NCI-H1105 (cell line): ENCODE measurements at regions not wholly inside any gene's neighbourhood (a gene's known extent, or its start where the extent isn't known, plus 50 kb on each side); places are given as distances from the start of the nearest gene placed in this dataset.
"Not testable (repeated sequence)": the region's sequence is repeated elsewhere in the genome, so short reads cannot be mapped to it uniquely, and the experiment has no call there.

Source experiments
- DNase-seq: peaks from one replicate; lab custom pipeline; 2025; lab: John Stamatoyannopoulos, UW

GRCh38 chr10:23543691-23544380 is 105.0 kb downstream of the OTUD1 start:
- DNase-seq = no peak

GRCh38 chr10:23545866-23546265 is 107.0 kb downstream of the OTUD1 start:
- not testable (repeated sequence) for DNase-seq

DNA sequence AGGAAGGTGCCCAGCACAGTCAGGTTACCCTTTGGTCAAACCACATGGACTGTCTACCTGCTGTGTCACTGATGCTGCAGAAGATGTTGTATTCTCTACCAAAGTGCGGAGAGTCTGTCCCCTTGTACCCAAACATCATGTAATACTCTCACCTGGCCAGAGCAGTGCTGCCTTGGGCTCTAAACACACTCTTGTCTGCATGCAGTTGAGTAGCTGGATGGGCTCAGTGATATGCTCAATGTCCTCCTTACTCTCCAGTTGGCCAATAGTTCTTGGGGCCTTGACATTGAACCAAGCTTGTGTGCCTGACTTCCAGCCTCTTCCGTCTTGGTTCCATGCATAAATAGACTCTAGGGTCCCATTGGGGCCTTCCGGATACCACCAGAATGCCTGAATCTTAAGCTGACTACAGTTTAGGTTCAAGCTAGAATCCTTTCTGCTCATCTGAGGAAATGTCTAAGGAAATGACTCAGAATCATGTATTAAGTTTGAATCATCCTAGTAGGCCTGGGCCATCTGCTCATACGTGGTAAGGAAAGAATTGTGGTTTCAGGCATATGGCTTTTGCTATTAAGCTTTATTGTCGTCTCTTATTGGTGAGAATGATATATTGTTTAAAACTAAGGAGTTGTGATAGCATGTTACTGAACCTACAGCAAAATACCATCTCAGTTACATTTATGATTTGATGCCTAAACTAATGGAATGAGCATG is 118.0 kb downstream of the OTUD1 start:
- DNase-seq = no peak

GRCh38 chr10:23557777-23558176 is 118.9 kb downstream of the OTUD1 start:
- no peak for DNase-seq

- DNase-seq = no peak
Observed at GRCh38 chr10:23558361-23558799, 119.5 kb downstream of the OTUD1 start.

GRCh38 chr10:23568996-23569395 is 130.1 kb downstream of the OTUD1 start:
- no peak for DNase-seq

DNA sequence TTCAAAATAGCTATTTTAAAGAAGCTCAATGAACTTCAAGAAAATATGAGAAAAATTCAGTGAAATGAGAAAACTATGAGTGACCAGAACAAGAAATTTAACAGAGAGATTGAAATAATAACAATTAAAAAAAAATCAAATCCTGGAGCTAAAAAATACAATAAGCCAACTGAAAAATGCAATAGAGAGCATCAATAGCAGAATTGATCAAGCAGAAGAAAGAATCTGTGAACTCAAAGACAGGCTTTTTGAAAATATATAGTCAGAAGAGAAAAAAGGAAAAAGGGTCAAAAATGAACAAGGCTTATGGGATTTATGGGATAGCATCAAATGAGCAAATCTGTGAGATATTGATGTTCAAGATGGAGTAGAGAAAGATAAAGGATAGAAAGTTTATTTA is 133.0 kb downstream of the OTUD1 start:
- no peak for DNase-seq

- no peak for DNase-seq
Observed at GRCh38 chr10:23581906-23582450, 143.1 kb downstream of the OTUD1 start.

- DNase-seq = no peak
Observed at GRCh38 chr10:23584396-23584795, 145.5 kb downstream of the OTUD1 start.

DNA sequence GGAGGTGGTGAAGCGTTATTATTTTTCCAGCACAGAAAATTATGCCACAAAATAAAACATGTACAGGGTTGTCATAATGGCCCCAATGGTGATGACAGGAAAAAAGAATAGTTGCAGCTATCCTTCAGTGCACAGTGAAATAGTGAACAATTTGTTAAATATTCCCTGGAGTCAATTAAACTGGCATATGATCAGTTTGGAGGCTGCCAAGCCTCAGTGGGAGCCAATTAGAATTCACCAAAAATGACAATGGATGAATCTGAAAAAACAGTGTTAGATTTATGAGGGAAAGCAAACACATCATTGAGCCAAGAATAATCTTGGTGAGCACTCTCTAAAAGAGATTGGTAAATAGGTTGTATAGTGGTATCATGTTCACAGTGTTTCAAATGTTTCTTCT is 146.3 kb downstream of the OTUD1 start:
- DNase-seq = peak; percentile 27

DNA sequence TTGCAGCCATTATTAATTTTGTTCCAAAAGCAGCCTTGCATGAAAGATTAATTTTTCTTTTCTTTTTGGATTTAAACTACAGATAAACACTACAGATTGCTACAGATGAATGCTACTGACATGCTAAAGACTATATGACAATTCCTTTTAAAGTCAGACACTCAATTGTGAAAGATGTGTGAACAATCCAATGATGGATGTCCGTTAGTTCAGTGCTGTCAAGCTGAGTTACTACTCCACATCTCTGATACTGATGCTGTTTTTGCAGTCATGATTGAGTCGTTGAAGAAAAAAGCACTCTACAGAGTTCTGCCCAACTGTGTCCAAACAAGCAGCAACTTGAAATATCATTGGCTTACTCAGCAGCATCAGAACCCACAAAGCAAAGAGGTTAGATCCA is 146.8 kb downstream of the OTUD1 start:
- DNase-seq = no peak

- DNase-seq = not testable (repeated sequence)
Observed at GRCh38 chr10:23595278-23595677, 156.4 kb downstream of the OTUD1 start.

- DNase-seq = no peak
Observed at GRCh38 chr10:23604613-23605012, 165.7 kb downstream of the OTUD1 start.

DNA sequence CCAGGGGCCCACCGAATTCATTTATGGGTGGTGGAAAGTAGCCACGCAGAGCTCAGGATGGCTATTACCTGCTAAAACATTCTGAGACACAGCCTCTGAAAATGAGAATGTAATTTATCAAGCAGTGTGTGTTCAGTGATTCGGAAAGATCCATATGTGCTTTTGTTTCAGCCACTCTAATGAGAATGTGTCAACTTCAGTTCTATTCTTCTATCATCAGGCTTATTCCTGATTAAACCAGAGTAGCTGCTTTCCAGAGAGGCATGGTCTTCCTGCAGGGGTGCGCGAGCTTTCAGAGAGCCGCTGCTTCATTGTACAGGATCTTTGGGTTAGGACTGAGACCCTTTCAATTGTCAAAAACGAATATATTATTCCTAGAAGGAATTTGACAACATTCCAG is 167.6 kb downstream of the OTUD1 start:
- DNase-seq = no peak

DNA sequence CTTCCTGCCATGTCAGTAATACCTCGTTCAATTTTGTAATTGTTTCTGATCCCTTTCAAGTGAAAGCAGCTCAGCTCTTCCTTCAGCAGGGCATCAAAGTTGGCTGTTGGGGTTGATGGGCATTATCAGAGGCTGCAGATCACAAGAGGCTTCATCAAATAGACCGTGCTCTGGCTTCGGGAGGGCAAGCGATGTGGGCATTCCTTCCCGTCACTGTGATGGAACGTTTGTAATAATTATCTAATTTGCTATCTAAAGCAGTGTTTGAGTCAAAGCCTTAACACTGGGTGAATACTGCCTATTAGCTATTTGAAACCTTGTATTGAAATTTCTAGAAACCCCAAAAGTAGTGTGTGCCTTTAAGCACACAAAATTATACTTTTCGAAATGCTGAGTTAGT is 170.1 kb downstream of the OTUD1 start:
- no peak for DNase-seq

- DNase-seq = no peak
Observed at GRCh38 chr10:23610626-23611307, 171.9 kb downstream of the OTUD1 start.

- DNase-seq = no peak
Observed at GRCh38 chr10:23611308-23612029, 172.6 kb downstream of the OTUD1 start.

DNA sequence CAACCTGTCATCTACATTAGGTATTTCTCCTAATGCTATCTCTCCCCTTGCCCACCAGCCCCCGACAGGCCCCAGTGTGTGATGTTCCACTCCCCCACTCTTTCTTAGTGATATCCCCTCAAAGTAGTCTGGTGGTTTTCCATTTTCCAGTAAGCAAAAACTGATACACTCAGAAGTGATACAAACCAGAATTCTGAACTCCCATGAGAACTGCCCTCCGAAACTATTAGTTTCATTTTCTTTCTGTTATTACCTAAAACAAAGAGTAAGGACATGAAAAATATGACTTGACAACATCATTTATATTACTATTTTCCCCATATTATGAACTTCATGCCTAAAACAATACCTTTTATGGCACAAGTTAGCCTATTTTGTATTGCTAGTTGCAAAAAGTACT is 175.0 kb downstream of the OTUD1 start:
- DNase-seq = no peak

GRCh38 chr10:23614483-23614882 is 175.6 kb downstream of the OTUD1 start:
- no peak for DNase-seq

DNA sequence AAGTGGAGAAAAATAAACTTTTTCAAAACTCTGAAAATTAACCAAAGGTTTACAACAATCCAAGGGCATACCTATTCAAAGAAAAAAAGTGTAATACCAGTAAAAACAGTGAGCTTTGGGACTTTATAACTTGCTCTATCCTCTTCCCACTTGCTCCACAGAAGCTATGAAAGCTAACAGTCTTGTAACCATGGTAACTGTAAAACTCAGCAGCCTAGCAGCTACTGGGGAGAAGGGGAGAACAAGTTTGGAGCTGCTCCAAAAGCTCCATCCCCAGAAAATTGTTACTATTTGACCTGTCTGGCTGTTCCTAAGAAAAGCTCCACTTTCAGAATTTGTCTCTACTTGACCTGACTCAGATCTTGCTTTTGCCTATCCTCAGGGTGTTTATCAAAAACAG is 191.5 kb downstream of the OTUD1 start:
- DNase-seq = no peak

GRCh38 chr10:23630885-23631284 is 192.0 kb downstream of the OTUD1 start:
- DNase-seq = no peak

DNA sequence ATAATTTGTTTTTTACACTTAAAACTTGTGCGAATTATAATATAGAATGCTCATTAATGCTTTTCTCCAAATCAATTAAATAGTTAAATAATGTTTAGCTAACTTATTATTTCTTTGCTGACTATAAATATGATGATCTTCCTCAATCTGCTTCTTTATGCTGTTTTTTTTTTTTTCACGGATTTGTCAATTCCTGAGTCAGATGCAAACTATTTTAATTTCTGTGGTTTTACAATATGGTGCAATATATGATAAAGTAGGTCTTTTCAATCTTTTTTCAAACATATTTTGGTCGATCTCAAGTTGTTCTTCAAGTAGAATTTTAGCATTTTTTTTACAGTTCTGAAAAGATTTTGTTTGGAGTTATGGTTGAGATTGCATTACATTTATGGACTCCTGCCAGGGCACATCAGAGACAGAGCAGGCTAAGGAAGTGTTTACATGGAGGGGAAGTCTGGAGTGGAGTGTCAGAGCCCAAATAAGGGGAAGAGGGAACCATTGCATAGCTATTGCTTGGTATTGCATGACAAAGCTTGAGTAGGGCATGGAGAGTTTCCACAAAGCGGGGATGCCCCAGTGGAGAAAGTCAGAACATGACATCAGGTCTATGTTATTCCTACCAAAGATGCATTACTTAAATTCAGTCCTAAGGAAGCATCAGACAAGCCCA is 204.4 kb downstream of the OTUD1 start:
- no peak for DNase-seq
